Muscle layer of colon (tissue), 2 donors: ENCODE measurements at regions not wholly inside any gene's neighbourhood (a gene's known extent, or its start where the extent isn't known, plus 50 kb on each side); places are given as distances from the start of the nearest gene placed in this dataset.
"Not testable (repeated sequence)": the region's sequence is repeated elsewhere in the genome, so short reads cannot be mapped to it uniquely, and the experiment has no call there.

ENCODE experiments used
- H3K27ac ChIP-seq: one replicate; pipeline ENCODE4 v1.7.0; 2013; ENCODE audit warnings: low read depth, mild to moderate bottlenecking, low read length, moderate library complexity
- H3K27me3 ChIP-seq, 2 donors: one replicate each; pipeline ENCODE4 v1.7.0; 2013; ENCODE audit warnings: low read length in 2 of 2, mild to moderate bottlenecking in 2 of 2; ENCODE audit not compliant: insufficient read depth in 2 of 2, control insufficient read depth in 1 of 2
- H3K36me3 ChIP-seq: one replicate; pipeline ENCODE4 v1.7.0; 2013; ENCODE audit warnings: mild to moderate bottlenecking, low read length; ENCODE audit not compliant: insufficient read depth
- H3K4me1 ChIP-seq: one replicate; pipeline ENCODE4 v1.7.0; 2013; ENCODE audit warnings: mild to moderate bottlenecking, low read length; ENCODE audit not compliant: insufficient read depth
- H3K4me3 ChIP-seq, 2 donors: one replicate each; pipeline ENCODE4 v1.7.0; 2013; ENCODE audit warnings: low read length in 2 of 2, low read depth in 1 of 2, mild to moderate bottlenecking in 1 of 2, moderate library complexity in 1 of 2
- H3K9ac ChIP-seq: one replicate; pipeline ENCODE4 v1.7.0; 2013; ENCODE audit warnings: low read length
- H3K9me3 ChIP-seq: one replicate; pipeline ENCODE4 v1.7.0; 2013; ENCODE audit warnings: mild to moderate bottlenecking, low read length
- donor health status: abdominal sarcoma.
- donor health status: Adenocarcinoma of cecum.

GRCh38 chr10:9126728-9127127, 1072.2 kb downstream of the GATA3 start:
- H3K27me3 ChIP-seq = no peaks in the 10 kb centered on the region
- H3K36me3 ChIP-seq = no peaks in the 10 kb centered on the region
- no peak overlapping the region for H3K9ac ChIP-seq
- H3K27ac ChIP-seq = no peak overlapping the region
- H3K4me1 ChIP-seq = no peaks in the 10 kb centered on the region
- H3K4me3 ChIP-seq = no peak overlapping the region
- H3K9me3 ChIP-seq = no peaks in the 10 kb centered on the region

GRCh38 chr10:9137368-9137767, 1082.9 kb downstream of the GATA3 start:
- no peak overlapping the region for H3K4me3 ChIP-seq
- H3K4me1 ChIP-seq = no peaks in the 10 kb centered on the region
- H3K36me3 ChIP-seq = no peaks in the 10 kb centered on the region
- H3K27ac ChIP-seq = no peak overlapping the region
- H3K9ac ChIP-seq = no peak overlapping the region
- H3K27me3 ChIP-seq = no peaks in the 10 kb centered on the region
- H3K9me3 ChIP-seq = no peaks in the 10 kb centered on the region

GRCh38 chr10:9138829-9139228, 1084.3 kb downstream of the GATA3 start:
- not testable (repeated sequence) for H3K36me3 ChIP-seq, H3K9me3 ChIP-seq, H3K4me3 ChIP-seq, H3K27ac ChIP-seq, H3K4me1 ChIP-seq, H3K27me3 ChIP-seq, H3K9ac ChIP-seq

GRCh38 chr10:9140373-9140772, 1085.9 kb downstream of the GATA3 start:
- Histone ChIP-seq H3K9me3 (no peaks in the 10 kb centered on the region), H3K27ac (no peak overlapping the region), H3K4me3 (no peak overlapping the region), H3K36me3 (no peaks in the 10 kb centered on the region), H3K27me3 (no peaks in the 10 kb centered on the region), H3K9ac (no peak overlapping the region), H3K4me1 (no peaks in the 10 kb centered on the region)

GRCh38 chr10:9147475-9147874, 1093.0 kb downstream of the GATA3 start:
- Histone ChIP-seq H3K36me3 (no peaks in the 10 kb centered on the region), H3K9me3 (no peaks in the 10 kb centered on the region), H3K27me3 (no peaks in the 10 kb centered on the region), H3K4me1 (no peaks in the 10 kb centered on the region), H3K4me3 (no peak overlapping the region), H3K27ac (no peak overlapping the region), H3K9ac (no peak overlapping the region)

GRCh38 chr10:9149134-9149533, 1094.6 kb downstream of the GATA3 start:
- Histone ChIP-seq H3K4me1 (no peaks in the 10 kb centered on the region), H3K27me3 (no peaks in the 10 kb centered on the region), H3K36me3 (no peaks in the 10 kb centered on the region), H3K9ac (no peak overlapping the region), H3K27ac (no peak overlapping the region), H3K4me3 (no peak overlapping the region), H3K9me3 (no peaks in the 10 kb centered on the region)

- not testable (repeated sequence) for H3K27me3 ChIP-seq
Measured at GRCh38 chr10:9153057-9153456, 1098.6 kb downstream of the GATA3 start.

GRCh38 chr10:9157656-9158055, 1103.2 kb downstream of the GATA3 start:
- H3K27me3 ChIP-seq = no peaks in the 10 kb centered on the region
- H3K9me3 ChIP-seq = no peaks in the 10 kb centered on the region
- H3K4me3 ChIP-seq = no peak overlapping the region
- H3K4me1 ChIP-seq = no peaks in the 10 kb centered on the region
- no peak overlapping the region for H3K27ac ChIP-seq
- no peaks in the 10 kb centered on the region for H3K36me3 ChIP-seq
- H3K9ac ChIP-seq = no peak overlapping the region

More at GRCh38 chr10:9153057-9153456, 1098.6 kb downstream of the GATA3 start:
- not testable (repeated sequence) for H3K9me3 ChIP-seq, H3K9ac ChIP-seq, H3K4me3 ChIP-seq, H3K36me3 ChIP-seq, H3K27ac ChIP-seq, H3K4me1 ChIP-seq

- H3K27ac ChIP-seq = no peak overlapping the region
- H3K36me3 ChIP-seq = no peaks in the 10 kb centered on the region
- no peaks in the 10 kb centered on the region for H3K27me3 ChIP-seq
- H3K9ac ChIP-seq = no peak overlapping the region
- no peak overlapping the region for H3K4me3 ChIP-seq
- H3K4me1 ChIP-seq = no peaks in the 10 kb centered on the region
- H3K9me3 ChIP-seq = no peaks in the 10 kb centered on the region
Measured at GRCh38 chr10:9158675-9159074, 1104.2 kb downstream of the GATA3 start.

- H3K4me1 ChIP-seq = no peaks in the 10 kb centered on the region
- H3K27me3 ChIP-seq = no peaks in the 10 kb centered on the region
- H3K27ac ChIP-seq = no peak overlapping the region
- H3K36me3 ChIP-seq = no peaks in the 10 kb centered on the region
- no peak overlapping the region for H3K9ac ChIP-seq
- no peaks in the 10 kb centered on the region for H3K9me3 ChIP-seq
- no peak overlapping the region for H3K4me3 ChIP-seq
Measured at GRCh38 chr10:9160275-9160674, 1105.8 kb downstream of the GATA3 start.

GRCh38 chr10:9163699-9164098, 1109.2 kb downstream of the GATA3 start:
- Histone ChIP-seq H3K9me3 (no peaks in the 10 kb centered on the region), H3K9ac (no peak overlapping the region), H3K4me1 (no peaks in the 10 kb centered on the region), H3K36me3 (no peaks in the 10 kb centered on the region), H3K27me3 (no peaks in the 10 kb centered on the region), H3K27ac (no peak overlapping the region), H3K4me3 (no peak overlapping the region)

- H3K4me1 ChIP-seq = no peaks in the 10 kb centered on the region
- no peaks in the 10 kb centered on the region for H3K9me3 ChIP-seq
- no peaks in the 10 kb centered on the region for H3K36me3 ChIP-seq
- H3K9ac ChIP-seq = no peak overlapping the region
- H3K27ac ChIP-seq = no peak overlapping the region
- no peak overlapping the region for H3K4me3 ChIP-seq
- no peaks in the 10 kb centered on the region for H3K27me3 ChIP-seq
Measured at GRCh38 chr10:9166770-9167169, 1112.3 kb downstream of the GATA3 start.
